Activated CD4-positive, alpha-beta T cell treated with anti-CD3 and anti-CD28 coated beads, Interleukin-2, amount 10 ng/mL, durations not matched to agents 24 days and 14 days (primary cell): ENCODE measurements at regions not wholly inside any gene's neighbourhood (a gene's known extent, or its start where the extent isn't known, plus 50 kb on each side); places are given as distances from the start of the nearest gene placed in this dataset.

ENCODE experiments used
- DNase-seq: peaks from one replicate; pipeline ENCODE4 v3.0.0; 2022
- H3K27ac Mint-ChIP-seq: one replicate; pipeline ENCODE4 v1.8.0; 2022; ENCODE audit warnings: mild to moderate bottlenecking, mixed read lengths
- H3K27me3 Mint-ChIP-seq: one replicate; pipeline ENCODE4 v1.8.0; 2022; ENCODE audit warnings: mixed read lengths
- H3K36me3 Mint-ChIP-seq: one replicate; pipeline ENCODE4 v1.8.0; 2022; ENCODE audit warnings: low read depth, mild to moderate bottlenecking, mixed read lengths
- H3K4me1 Mint-ChIP-seq: one replicate; pipeline ENCODE4 v1.8.0; 2021; ENCODE audit warnings: mixed read lengths
- H3K4me3 Mint-ChIP-seq: one replicate; pipeline ENCODE4 v1.8.0; 2022; ENCODE audit warnings: mild to moderate bottlenecking, moderate library complexity, mixed read lengths
- H3K9me3 Mint-ChIP-seq: one replicate; pipeline ENCODE4 v1.8.0; 2021; ENCODE audit warnings: mixed read lengths
- intact Hi-C: fragments of 100-400 bp; cut with micrococcal nuclease; formaldehyde crosslinking; loops from one replicate; pipeline ENCODE4 v1.15.1; 2023

DNA sequence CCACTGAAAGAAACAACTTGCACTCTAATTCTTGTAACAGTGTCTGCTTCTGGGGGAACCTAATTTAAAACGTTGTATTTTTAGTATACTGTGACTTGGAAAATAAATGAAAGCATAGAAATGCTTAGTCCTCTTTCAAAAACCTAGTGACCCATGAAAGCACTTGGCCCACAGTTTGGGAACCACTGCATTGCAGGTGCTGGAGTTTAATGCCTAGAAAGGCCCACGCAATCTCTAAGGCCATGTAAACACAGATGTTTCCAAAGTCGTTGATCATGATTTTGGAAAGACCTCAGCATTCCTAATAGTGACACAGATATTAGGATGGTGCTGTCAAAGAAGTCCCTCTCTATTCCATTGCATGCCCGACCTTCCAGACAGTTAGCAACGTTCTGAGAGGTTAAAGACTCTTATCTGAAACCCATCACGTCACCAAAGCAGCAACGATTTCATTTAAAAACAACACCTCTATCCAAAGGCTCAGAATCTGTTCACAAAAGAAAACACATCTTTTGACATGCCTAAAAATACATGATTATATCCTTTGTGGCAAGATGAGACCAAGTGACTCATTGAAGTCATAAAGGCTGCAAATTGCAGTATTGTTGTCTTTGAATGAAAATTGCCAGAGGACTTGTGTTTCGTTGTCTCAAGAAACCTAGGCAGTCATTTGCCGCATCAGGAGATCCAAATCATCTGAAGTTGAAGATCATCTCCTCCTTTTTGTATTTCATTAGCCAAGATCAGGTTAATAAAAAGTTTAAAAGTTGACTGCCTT, 328.0 kb upstream of the ZNF507 start:
- Mint-ChIP-seq H3K27ac (no peak overlapping the region), H3K36me3 (no peaks in the 10 kb centered on the region), H3K27me3 (no peaks in the 10 kb centered on the region), H3K4me1 (no peaks in the 10 kb centered on the region), H3K4me3 (no peak overlapping the region), H3K9me3 (no peaks in the 10 kb centered on the region)
- DNase-seq: no peak
- intact Hi-C loops: no loop called here

DNA sequence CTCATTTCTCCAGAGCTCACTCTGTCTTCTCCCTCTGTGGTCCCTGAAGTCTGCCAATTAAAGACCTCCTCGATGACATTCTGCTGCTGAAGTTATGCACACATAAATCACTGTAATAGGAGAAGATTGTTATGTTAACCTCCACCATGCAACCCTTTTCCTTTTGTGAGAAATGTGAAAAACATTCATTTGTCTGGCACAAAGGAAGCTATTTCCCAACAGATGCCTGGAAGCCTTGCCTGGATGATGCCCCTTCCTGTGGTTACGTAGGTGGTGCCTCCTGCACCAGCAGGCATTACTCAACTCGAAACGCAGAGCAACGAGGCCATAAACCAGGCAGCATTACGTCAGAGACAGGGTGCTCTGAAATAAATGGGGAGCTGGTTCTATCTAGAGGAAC, 327.4 kb upstream of the ZNF507 start:
- H3K9me3 Mint-ChIP-seq: no peaks in the 10 kb centered on the region
- H3K27me3 Mint-ChIP-seq: no peaks in the 10 kb centered on the region
- H3K27ac Mint-ChIP-seq: no peak overlapping the region
- H3K4me3 Mint-ChIP-seq: no peak overlapping the region
- H3K4me1 Mint-ChIP-seq: no peaks in the 10 kb centered on the region
- no peaks in the 10 kb centered on the region for H3K36me3 Mint-ChIP-seq
- intact Hi-C loops: no loop called here
- DNase-seq: no peak

DNA sequence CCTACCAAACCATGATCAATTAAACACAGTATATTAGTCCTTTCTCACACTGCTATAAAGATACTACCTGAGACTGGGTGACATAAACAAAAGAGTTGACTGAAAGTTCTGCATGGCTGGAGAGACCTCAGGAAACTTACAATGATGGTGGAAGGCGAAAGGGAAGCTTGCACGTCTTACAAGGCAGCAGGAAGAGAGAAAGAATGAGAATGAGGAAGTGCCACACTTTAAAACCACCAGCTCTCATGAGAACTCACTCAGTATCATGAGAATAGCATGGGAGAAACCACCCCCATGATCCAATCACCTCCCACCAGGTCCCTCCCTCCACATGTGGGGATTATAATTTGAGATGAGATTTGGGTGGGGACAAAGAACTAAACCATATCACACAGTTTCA, 324.9 kb upstream of the ZNF507 start:
- no peak overlapping the region for H3K27ac Mint-ChIP-seq
- intact Hi-C loops: no loop called here

DNA sequence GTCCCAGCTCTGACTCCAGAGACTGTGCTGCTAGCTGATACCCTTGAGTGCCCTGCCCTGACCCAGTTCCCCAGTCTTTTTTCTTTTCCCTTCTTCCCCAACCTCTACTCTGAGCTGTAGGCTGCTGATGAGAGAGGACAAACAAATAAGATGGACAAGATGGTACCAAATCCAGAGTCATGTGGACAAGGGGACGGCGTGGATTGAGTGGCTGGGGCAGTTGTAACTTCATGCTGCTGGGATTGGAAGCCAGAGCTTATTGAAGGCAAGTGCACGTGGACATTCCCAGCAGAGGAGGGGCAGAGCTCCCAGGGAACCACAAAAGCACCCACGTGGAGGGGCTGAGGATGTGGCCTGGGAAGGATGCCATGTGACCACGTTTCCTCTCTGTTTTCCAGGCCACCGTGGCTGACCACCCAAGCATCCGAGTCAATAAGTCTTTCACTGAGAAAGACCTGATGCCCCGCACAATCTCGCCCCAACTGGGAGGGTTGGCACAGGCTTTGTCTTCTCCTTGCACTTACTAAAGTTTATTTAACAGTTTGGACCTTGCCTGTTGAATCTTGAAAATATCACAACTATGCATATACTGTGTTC, 323.3 kb upstream of the ZNF507 start:
- intact Hi-C loops: no loop called here
- H3K4me1 Mint-ChIP-seq: no peaks in the 10 kb centered on the region
- no peaks in the 10 kb centered on the region for H3K36me3 Mint-ChIP-seq
- DNase-seq: no peak
- H3K27me3 Mint-ChIP-seq: no peaks in the 10 kb centered on the region
- no peak overlapping the region for H3K27ac Mint-ChIP-seq
- peaks cover 7% of the 10 kb centered on the region for H3K9me3 Mint-ChIP-seq
- no peak overlapping the region for H3K4me3 Mint-ChIP-seq

More for the DNA sequence above, 324.9 kb upstream of the ZNF507 start:
- DNase-seq: no peak
- no peaks in the 10 kb centered on the region for H3K9me3 Mint-ChIP-seq
- H3K4me3 Mint-ChIP-seq: no peak overlapping the region
- H3K27me3 Mint-ChIP-seq: no peaks in the 10 kb centered on the region
- H3K4me1 Mint-ChIP-seq: no peaks in the 10 kb centered on the region
- no peaks in the 10 kb centered on the region for H3K36me3 Mint-ChIP-seq

DNA sequence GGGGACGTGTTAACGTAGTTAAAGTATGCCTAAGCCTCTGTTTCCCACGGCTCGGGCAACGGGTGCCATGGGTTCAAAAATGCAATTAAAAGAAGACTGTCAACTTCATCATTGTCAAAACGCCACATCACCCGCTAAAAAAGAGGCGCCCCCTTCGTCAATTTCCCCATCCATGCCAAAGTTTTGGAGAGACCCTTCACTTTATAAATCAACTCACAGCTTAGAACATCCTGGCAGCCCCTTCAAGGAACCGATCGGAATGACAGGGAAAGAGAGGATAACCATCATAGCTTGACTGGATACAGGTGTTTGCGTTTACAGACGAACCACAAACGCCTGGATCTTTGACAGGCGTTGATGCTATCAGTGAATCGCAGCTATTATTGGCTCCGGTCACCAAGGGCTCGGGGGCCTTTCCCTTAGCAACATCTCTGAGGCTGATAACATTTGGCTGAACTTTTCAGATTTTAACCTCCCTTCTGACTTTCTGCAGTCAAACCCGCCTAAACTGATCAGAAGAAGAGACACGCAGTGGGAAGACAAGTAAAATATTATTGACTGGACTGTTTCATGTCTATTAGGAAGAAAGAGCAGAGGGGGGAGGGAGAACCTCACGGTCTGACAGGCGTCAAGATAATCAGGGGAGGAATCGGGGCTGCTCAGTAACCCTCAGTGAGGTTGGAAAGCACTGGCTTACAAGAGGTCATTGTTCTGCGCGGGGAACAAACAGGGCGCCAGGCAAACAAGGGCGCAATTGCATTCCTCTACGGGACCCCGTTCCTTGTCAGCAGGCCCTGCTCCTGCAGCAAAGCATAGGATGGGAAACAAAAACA, 322.5 kb upstream of the ZNF507 start:
- Mint-ChIP-seq H3K4me3 (no peak overlapping the region), H3K36me3 (no peaks in the 10 kb centered on the region), H3K4me1 (no peaks in the 10 kb centered on the region), H3K9me3 (peaks cover 11% of the 10 kb centered on the region), H3K27me3 (no peaks in the 10 kb centered on the region), H3K27ac (no peak overlapping the region)
- DNase-seq: no peak
- intact Hi-C loops: no loop called here

DNA sequence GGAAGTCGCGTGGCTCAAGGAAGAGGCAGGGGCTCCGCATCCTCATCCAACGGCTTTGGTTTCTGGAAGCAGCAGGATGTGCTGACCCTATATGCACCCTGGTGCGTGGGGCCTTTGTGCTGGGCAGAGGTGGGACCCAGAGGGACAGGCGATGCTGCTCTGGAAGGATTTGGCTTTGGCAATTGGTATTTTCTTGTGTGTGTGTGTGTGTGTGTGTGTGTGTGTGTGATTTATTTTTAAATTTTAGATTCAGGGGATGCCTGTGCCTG, 321.9 kb upstream of the ZNF507 start:
- no peaks in the 10 kb centered on the region for H3K36me3 Mint-ChIP-seq
- H3K4me3 Mint-ChIP-seq: no peak overlapping the region
- no peak for DNase-seq
- H3K27me3 Mint-ChIP-seq: no peaks in the 10 kb centered on the region
- no peak overlapping the region for H3K27ac Mint-ChIP-seq
- H3K9me3 Mint-ChIP-seq: peaks cover 11% of the 10 kb centered on the region
- H3K4me1 Mint-ChIP-seq: no peaks in the 10 kb centered on the region
- intact Hi-C loops: no loop called here

DNA sequence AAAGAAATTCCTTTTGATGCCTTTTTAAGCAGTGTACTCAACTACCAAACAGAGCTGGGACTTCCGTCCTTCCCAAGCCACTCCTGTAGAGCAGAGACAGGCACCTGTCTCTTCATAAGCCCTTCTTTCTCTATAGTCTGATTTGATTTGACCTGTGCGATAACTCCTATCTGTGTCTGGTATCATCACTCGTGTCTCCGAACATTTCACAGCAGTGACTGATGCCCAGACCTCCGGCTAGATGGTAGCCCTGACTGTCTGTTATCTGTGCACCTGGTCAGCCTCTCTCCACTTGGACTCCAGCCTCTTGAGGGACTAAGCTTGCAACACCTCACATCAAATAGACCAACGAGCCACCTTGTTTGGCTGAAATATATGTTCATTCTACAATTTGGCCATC, 316.2 kb upstream of the ZNF507 start:
- Mint-ChIP-seq H3K4me3 (no peak overlapping the region), H3K27ac (no peak overlapping the region), H3K27me3 (no peaks in the 10 kb centered on the region), H3K9me3 (peaks cover 13% of the 10 kb centered on the region), H3K36me3 (no peaks in the 10 kb centered on the region), H3K4me1 (no peaks in the 10 kb centered on the region)
- DNase-seq: no peak
- intact Hi-C loops: no loop called here

DNA sequence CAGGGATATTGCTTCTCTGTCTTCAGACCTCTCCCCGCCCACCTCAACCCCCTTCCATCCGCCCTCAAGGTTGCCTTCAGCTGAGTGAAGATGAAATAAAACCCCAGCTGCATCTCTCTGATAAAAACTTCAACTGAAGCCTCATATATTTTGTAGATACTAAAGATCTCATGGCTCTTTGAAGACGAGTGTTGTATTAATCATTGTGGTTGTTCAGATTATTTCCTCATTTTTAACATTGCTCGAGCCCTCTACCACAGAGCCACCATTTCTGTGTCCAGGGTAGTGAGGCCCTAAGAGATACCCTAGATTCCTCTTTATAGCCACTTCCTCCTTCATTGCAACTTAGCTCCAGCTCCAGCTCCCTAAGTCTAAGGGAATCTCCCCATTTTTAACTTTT, 312.8 kb upstream of the ZNF507 start:
- DNase-seq: no peak
- H3K36me3 Mint-ChIP-seq: no peaks in the 10 kb centered on the region
- H3K27me3 Mint-ChIP-seq: no peaks in the 10 kb centered on the region
- intact Hi-C loops: no loop called here
- no peak overlapping the region for H3K27ac Mint-ChIP-seq
- no peak overlapping the region for H3K4me3 Mint-ChIP-seq
- H3K4me1 Mint-ChIP-seq: no peaks in the 10 kb centered on the region
- H3K9me3 Mint-ChIP-seq: peaks cover 3% of the 10 kb centered on the region

DNA sequence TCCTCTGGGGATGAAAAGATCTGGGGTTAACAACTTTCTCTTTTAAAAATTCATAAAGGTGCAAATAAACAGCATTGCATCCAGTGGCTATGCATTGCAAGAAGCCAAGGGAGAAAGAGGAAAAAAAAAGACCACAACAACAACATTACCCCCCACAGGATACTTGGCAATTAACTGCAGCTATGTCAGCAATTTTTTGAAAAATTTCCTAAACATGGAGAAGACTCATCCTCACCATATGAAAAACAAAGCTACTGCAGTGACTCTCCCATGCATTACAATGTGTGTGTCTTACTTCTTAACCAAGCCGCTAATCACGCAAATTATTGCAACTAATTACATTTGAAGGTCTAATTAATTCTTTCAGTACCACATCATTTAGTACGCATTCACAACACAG, 309.8 kb upstream of the ZNF507 start:
- Mint-ChIP-seq H3K36me3 (no peaks in the 10 kb centered on the region), H3K4me1 (no peaks in the 10 kb centered on the region), H3K4me3 (no peak overlapping the region), H3K27me3 (peaks cover 2% of the 10 kb centered on the region), H3K27ac (no peak overlapping the region), H3K9me3 (no peaks in the 10 kb centered on the region)
- no peak for DNase-seq
- intact Hi-C loops: no loop called here

DNA sequence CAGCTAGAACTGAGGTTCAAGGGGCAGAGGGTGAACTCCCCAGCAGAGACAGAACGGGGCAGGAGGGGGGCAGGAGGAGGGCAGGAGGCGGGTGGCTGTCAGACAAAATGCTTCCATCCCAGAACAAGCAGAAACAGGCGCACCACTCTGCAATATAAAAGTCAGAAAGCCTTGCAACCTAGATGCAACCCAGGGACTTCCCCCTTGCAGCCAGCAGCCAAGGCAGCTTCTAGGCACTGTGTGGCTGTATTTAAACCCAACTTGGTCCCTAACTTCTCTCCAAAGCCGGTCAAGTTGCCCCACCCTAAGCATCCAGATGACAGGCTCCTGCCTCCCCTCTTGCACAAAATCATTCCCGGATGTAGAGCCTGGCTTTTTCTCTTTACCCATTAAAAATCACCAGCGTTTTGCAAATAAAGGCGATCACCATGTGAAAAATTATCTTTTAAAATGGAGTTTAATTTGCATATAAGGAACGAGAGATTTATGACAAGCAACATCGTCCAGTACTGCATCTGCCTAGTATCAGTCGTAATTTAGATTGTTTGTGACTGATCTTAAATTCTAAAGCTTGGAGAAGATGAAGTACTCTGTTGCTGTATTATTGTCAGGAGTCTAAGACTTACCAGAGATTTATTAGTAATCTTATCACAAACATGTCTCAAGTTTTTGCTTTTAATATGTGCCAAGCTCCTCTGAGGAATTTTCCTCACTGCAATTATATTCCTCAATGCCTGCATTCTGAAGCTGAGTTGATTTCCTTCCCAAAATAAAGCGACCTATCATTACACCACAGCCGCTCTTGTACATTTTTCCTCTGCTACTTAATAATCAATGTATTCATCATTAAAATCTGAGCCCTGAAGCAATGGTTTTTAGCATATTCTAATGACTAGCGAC, 307.1 kb upstream of the ZNF507 start:
- Mint-ChIP-seq H3K36me3 (no peaks in the 10 kb centered on the region), H3K4me1 (no peaks in the 10 kb centered on the region), H3K27me3 (peaks cover 10% of the 10 kb centered on the region), H3K4me3 (no peak overlapping the region), H3K27ac (no peak overlapping the region), H3K9me3 (no peaks in the 10 kb centered on the region)
- intact Hi-C loops: no loop called here
- DNase-seq: no peak

DNA sequence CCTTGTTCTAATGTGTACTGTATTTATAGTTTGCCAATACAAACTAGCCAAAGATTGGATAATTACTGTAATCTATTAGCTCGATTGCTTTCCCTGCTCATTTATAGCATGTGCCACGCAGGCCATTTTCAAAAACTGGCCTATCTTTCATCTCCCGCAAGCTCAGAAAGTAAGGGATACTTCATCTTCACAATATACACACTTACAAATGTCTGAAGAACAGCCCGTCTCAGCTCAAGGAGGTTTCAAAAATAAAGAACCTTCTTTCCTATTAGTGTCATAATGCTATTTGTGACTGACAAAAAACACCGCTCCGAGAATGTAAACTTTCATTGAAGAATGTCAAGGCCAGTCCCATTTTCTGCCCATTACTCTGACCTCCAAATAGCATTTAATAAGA, 306.4 kb upstream of the ZNF507 start:
- H3K4me1 Mint-ChIP-seq: no peaks in the 10 kb centered on the region
- H3K4me3 Mint-ChIP-seq: no peak overlapping the region
- intact Hi-C loops: no loop called here
- no peak overlapping the region for H3K27ac Mint-ChIP-seq
- no peaks in the 10 kb centered on the region for H3K36me3 Mint-ChIP-seq
- H3K27me3 Mint-ChIP-seq: peaks cover 10% of the 10 kb centered on the region
- no peaks in the 10 kb centered on the region for H3K9me3 Mint-ChIP-seq
- no peak for DNase-seq

DNA sequence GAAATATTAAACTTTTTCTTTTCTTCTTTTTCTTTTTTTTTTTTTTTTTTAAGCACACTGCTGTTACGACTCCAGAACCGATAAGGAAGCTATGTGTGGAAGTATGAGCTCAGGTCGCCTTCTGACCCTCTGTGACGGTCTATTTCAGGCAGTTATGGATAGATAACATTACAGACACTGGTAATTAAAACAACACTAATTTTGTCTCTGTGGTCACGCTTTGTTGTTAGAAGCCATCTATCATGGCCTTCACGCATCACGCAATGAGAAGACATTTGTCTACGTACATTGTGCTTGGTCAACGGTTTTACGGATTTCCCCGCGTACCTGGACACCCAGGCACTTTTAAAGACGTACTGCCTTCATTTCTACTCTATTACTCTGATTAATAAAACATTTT, 306.0 kb upstream of the ZNF507 start:
- intact Hi-C loops: no loop called here
- peaks cover 10% of the 10 kb centered on the region for H3K27me3 Mint-ChIP-seq
- H3K27ac Mint-ChIP-seq: no peak overlapping the region
- no peaks in the 10 kb centered on the region for H3K36me3 Mint-ChIP-seq
- no peaks in the 10 kb centered on the region for H3K9me3 Mint-ChIP-seq
- no peak for DNase-seq
- H3K4me1 Mint-ChIP-seq: no peaks in the 10 kb centered on the region
- no peak overlapping the region for H3K4me3 Mint-ChIP-seq

DNA sequence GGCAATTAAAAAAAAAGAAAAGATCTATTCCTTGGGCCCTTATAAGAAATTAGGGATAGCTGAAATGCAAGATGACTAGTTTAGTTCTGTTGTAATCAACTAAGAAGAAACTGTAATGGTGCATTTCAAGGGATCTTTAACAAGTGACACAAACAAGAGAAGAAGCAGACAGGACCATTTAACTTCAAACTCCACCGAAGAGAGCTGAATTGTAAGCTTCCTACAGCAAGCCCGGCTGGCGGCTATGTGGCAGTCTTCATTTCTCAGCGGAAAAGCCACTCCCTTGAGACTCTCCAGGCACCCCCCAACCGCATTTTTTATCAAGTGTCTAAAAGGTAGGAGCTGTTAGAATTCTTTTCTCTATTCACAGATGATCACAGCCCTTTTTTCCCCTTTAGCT, 305.2 kb upstream of the ZNF507 start:
- Mint-ChIP-seq H3K4me3 (no peak overlapping the region), H3K36me3 (no peaks in the 10 kb centered on the region), H3K27ac (no peak overlapping the region), H3K4me1 (no peaks in the 10 kb centered on the region), H3K27me3 (peaks cover 10% of the 10 kb centered on the region), H3K9me3 (no peaks in the 10 kb centered on the region)
- DNase-seq: no peak
- intact Hi-C loops: no loop called here
